ENCODE measurements at regions not wholly inside any gene's neighbourhood (a gene's known extent, or its start where the extent isn't known, plus 50 kb on each side); places are given as distances from the start of the nearest gene placed in this dataset.
A peak's percentile ranks its signal among the peaks of the same experiment; 100 is the strongest.

GRCh38 chr2:854460-854859 lies 96.2 kb upstream of the SNTG2 start:
- H3K36me3 ChIP-seq (replicated peaks in 1 of 2; ENCODE audit: control insufficient read depth in 1 of 2, insufficient read depth in 2 of 2, low read length in 2 of 2) = no peaks in the 10 kb centered on the region
- ATAC-seq (peak; percentile 72), FAIRE-seq (peak; percentile 34), DNase-seq (ENCODE audit: low spot score) (peak; percentile 34)
- no peak overlapping the region for H3K4me2 ChIP-seq (ENCODE audit: low read depth, low read length)
- in situ Hi-C loops (cut with HindIII; ENCODE audit: extremely low pct_ligation_motif_present, low pct_unique_long_range_greater_than_20kb) (loop anchor here (5.0 kb wide), 1 partner anchor 688 kb away; no protein-coding TSS in a partner anchor), intact Hi-C loops (cut with micrococcal nuclease; ENCODE audit: unreplicated experiment) (loop anchor here (1.0 to 2.0 kb wide), 3 partner anchors 44 to 692 kb away; no protein-coding TSS in a partner anchor)
- H3K79me2 ChIP-seq (ENCODE audit: insufficient read depth, low read length) = no peaks in the 10 kb centered on the region
- H4K20me1 ChIP-seq (ENCODE audit: insufficient read depth, low read length) = no peaks in the 10 kb centered on the region
- no peak overlapping the region for H3K27ac ChIP-seq (ENCODE audit: extremely low read length, insufficient read depth, low read length)
- no TSS peak for BruUV-seq (replicated peaks)
- TF ChIP-seq CTCF (CRISPR knock-in tag; IDR thresholded peaks at IDR 0.05) = peak; percentile 64
- TF ChIP-seq AHDC1 (CRISPR knock-in tag; IDR thresholded peaks at IDR 0.05; ENCODE audit: borderline replicate concordance) = no peak
- peak; percentile 83 for TF ChIP-seq SMC3 (IDR thresholded peaks at IDR 0.05; ENCODE audit: low read length)
- peak; percentile 35; the same call in 1 of the 2 replicates for TF ChIP-seq RAD21 (CRISPR knock-in tag; IDR thresholded peaks at IDR 0.05)
- peak; percentile 61 for TF ChIP-seq XRCC5 (optimal IDR thresholded peaks at IDR 0.05; ENCODE audit: low read length)
- TF ChIP-seq ZNF691 (CRISPR knock-in tag; IDR thresholded peaks at IDR 0.05; ENCODE audit: borderline replicate concordance, low read depth) = 0 out of 2 replicates have a peak, but pooled peaks have one; percentile 27
- TF ChIP-seq MEIS2 (CRISPR knock-in tag; IDR thresholded peaks at IDR 0.05) = no peak
- 0 out of 2 replicates have a peak, but pooled peaks have one; percentile 47 for TF ChIP-seq ZNF383 (CRISPR knock-in tag; IDR thresholded peaks at IDR 0.05; ENCODE audit: borderline replicate concordance)
- TF ChIP-seq HDAC6 (IDR thresholded peaks at IDR 0.05; ENCODE audit: low read depth, low read length) = no peak
- peak; percentile 59 for TF ChIP-seq STAG1 (CRISPR knock-in tag; IDR thresholded peaks at IDR 0.05)
- CTCF ChIA-PET (ENCODE audit: low intra/inter-chr PET ratio, low total read pairs) = interaction anchor here (3.0 kb wide), 1 partner anchor 691 kb away, joined by 32 read pairs; no protein-coding TSS in a partner anchor
- peaks cover 8 to 34% of the 10 kb centered on the region in 2 experiments; a peak in 2 of 5 replicates for H3K27me3 ChIP-seq (ENCODE audit: control insufficient read depth in 1 of 2, insufficient read depth in 2 of 2, low read length in 2 of 2)
- no peak overlapping the region for H3K4me3 ChIP-seq (replicated peaks in 1 of 3; ENCODE audit: insufficient read depth in 1 of 3, low read depth in 2 of 3, low read length in 3 of 3)
- no peaks in the 10 kb centered on the region for H3K4me1 ChIP-seq (ENCODE audit: insufficient read depth, low read length)
- no peak overlapping the region for H3K9ac ChIP-seq (ENCODE audit: insufficient read depth, low read depth, low read length)
- no peak overlapping the region for H2AFZ ChIP-seq (ENCODE audit: low read length)
- POLR2A ChIA-PET = no interaction called here
- no peaks in the 10 kb centered on the region for H3K9me3 ChIP-seq (ENCODE audit: low read length)
- WGBS (ENCODE audit: low lambda C conversion rate) = 2% methylated on average over 3 of the region's 3 CpGs
